HEK293 (cell line): ENCODE measurements at regions not wholly inside any gene's neighbourhood (a gene's known extent, or its start where the extent isn't known, plus 50 kb on each side); places are given as distances from the start of the nearest gene placed in this dataset.
"Not testable (repeated sequence)": the region's sequence is repeated elsewhere in the genome, so short reads cannot be mapped to it uniquely, and the experiment has no call there.

Experiments
- CTCF ChIA-PET: fragments of 350-600 bp; formaldehyde crosslinking; extraction: SDS; loops from one replicate; lab custom pipeline; 2021; ENCODE audit warnings: antibody characterized with exemption; lab: Yijun Ruan, JAX
- POLR2A ChIA-PET: fragments of 300-600 bp; formaldehyde crosslinking; extraction: SDS; loops from one replicate; lab custom pipeline; 2020; ENCODE audit warnings: antibody characterized with exemption, inconsistent platforms; lab: Yijun Ruan, JAX
- H3K27ac ChIP-seq: fragments of 200-500 bp; sonication (Bioruptor generic); 2 replicates; pipeline ENCODE4 v1.5.1; 2014; ENCODE audit warnings: low read depth, low read length, control low read depth, inconsistent platforms; ENCODE audit errors: extremely low read depth
- H3K36me3 ChIP-seq, 2 experiments: fragments of 200-500 bp in 1 of 2; sonication (Bioruptor generic) in 1 of 2; 1 replicate in 1 of 2; 2 replicates in 1 of 2; pipeline ENCODE4 v1.5.1; 2014 to 2017; ENCODE audit warnings: inconsistent platforms in 2 of 2, low read length in 2 of 2; ENCODE audit not compliant: control insufficient read depth in 2 of 2, insufficient read depth in 1 of 2
- H3K4me1 ChIP-seq: fragments of 200-500 bp; sonication (Bioruptor generic); 2 replicates; pipeline ENCODE4 v1.5.1; 2014; ENCODE audit warnings: mild to moderate bottlenecking, low read length, inconsistent platforms; ENCODE audit not compliant: control insufficient read depth, insufficient read depth
- H3K4me3 ChIP-seq: 2 replicates; pipeline ENCODE4 v1.5.1; 2011; ENCODE audit warnings: low read depth, mild to moderate bottlenecking, control low read depth, low read length, moderate library complexity
- H3K9me3 ChIP-seq: fragments of 200-500 bp; sonication (Bioruptor generic); 2 replicates; pipeline ENCODE4 v1.5.1; 2014; ENCODE audit warnings: low read depth, low read length, inconsistent platforms; ENCODE audit not compliant: control insufficient read depth, insufficient read depth
- HIC1 ChIP-seq: fragments of 450-650 bp; formaldehyde crosslinking; IDR thresholded peaks from 2 replicates; pipeline ENCODE4 v1.5.1; 2016; ENCODE audit warnings: missing biosample characterization, missing genetic modification characterization
- KLF9 ChIP-seq: fragments of 450-650 bp; formaldehyde crosslinking; IDR thresholded peaks from 2 replicates; pipeline ENCODE4 v1.5.1; 2016; ENCODE audit warnings: missing biosample characterization, missing genetic modification characterization, low read depth
- SCRT1 ChIP-seq: fragments of 450-650 bp; formaldehyde crosslinking; IDR thresholded peaks from 2 replicates; pipeline ENCODE4 v1.5.1; 2016; ENCODE audit warnings: missing biosample characterization, missing genetic modification characterization, borderline replicate concordance
- TRIM28 ChIP-seq: IDR thresholded peaks from 2 replicates; pipeline ENCODE4 v1.6.1; 2011; ENCODE audit warnings: low read length, control low read depth, borderline replicate concordance
- ZBTB48 ChIP-seq: fragments of 450-650 bp; formaldehyde crosslinking; IDR thresholded peaks from 2 replicates; pipeline ENCODE4 v1.5.1; 2016; ENCODE audit warnings: missing biosample characterization, missing genetic modification characterization
- ZNF2 ChIP-seq: fragments of 450-650 bp; formaldehyde crosslinking; IDR thresholded peaks from 2 replicates; pipeline ENCODE4 v1.5.1; 2016; ENCODE audit warnings: missing biosample characterization, missing genetic modification characterization
- ZNF211 ChIP-seq: fragments of 450-650 bp; formaldehyde crosslinking; IDR thresholded peaks from 2 replicates; pipeline ENCODE4 v1.5.1; 2016; ENCODE audit warnings: low read depth, missing biosample characterization, missing genetic modification characterization
- ZNF391 ChIP-seq: fragments of 450-650 bp; formaldehyde crosslinking; IDR thresholded peaks from 2 replicates; pipeline ENCODE4 v1.5.1; 2016; ENCODE audit warnings: low read depth, missing biosample characterization, missing genetic modification characterization, borderline replicate concordance
- ZNF404 ChIP-seq: fragments of 450-650 bp; formaldehyde crosslinking; IDR thresholded peaks from 2 replicates; pipeline ENCODE4 v1.5.1; 2017; ENCODE audit warnings: missing biosample characterization, missing genetic modification characterization
- ZNF621 ChIP-seq: fragments of 450-650 bp; formaldehyde crosslinking; IDR thresholded peaks from 2 replicates; pipeline ENCODE4 v1.5.1; 2017; ENCODE audit warnings: missing biosample characterization, missing genetic modification characterization
- ZNF830 ChIP-seq: fragments of 450-650 bp; IDR thresholded peaks from 2 replicates; pipeline ENCODE4 v1.5.0; 2018; ENCODE audit warnings: missing biosample characterization, missing genetic modification characterization, low read depth, mild to moderate bottlenecking, moderate library complexity
- TF ChIP-seq, protein P1 (sequence below): fragments of 450-650 bp; formaldehyde crosslinking; IDR thresholded peaks from 2 replicates; pipeline ENCODE4 v1.5.1; 2016; ENCODE audit warnings: missing biosample characterization, missing genetic modification characterization, borderline replicate concordance
- TF ChIP-seq, protein P2 (sequence below): fragments of 450-650 bp; formaldehyde crosslinking; optimal IDR thresholded peaks from 2 replicates; pipeline ENCODE3; 2016; ENCODE audit warnings: missing biosample characterization, mild to moderate bottlenecking, missing genetic modification characterization
- TF ChIP-seq, protein P3 (sequence below): fragments of 450-650 bp; formaldehyde crosslinking; IDR thresholded peaks from 2 replicates; pipeline ENCODE4 v1.5.1; 2016; ENCODE audit warnings: missing biosample characterization, missing genetic modification characterization

DNA sequence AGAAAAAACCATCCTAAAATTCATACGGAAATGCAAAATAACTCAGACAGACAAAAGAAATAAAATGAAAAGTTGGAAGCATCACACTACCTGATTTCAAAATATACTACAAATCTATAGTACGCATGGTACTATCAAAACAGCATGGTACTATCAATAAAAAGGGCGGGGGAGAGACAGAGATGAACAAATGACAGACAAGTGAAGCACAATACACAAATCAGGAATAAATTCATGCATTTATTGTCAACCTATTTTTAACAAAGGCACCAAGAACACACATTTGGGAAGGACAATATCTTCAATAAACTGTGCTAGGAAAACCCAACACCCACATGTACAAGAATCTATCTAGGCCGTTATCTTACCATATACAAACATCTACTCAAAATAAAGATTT is 207.4 kb upstream of the WSB1 start:
- ChIA-PET CTCF (interaction anchor here (0.6 kb wide), 1 partner anchor 233 kb away, joined by 3 read pairs; no protein-coding TSS in a partner anchor), POLR2A (no interaction called here)
- Histone ChIP-seq H3K4me1 (no peaks in the 10 kb centered on the region), H3K9me3 (no peaks in the 10 kb centered on the region), H3K27ac (no peak overlapping the region), H3K36me3 (no peaks in the 10 kb centered on the region), H3K4me3 (no peak overlapping the region)
- no peak for TF ChIP-seq ZNF211 (tag by site-specific recombination)

- no peak for TF ChIP-seq ZNF391 (tag by site-specific recombination)
- no peak for TF ChIP-seq TRIM28
- TF ChIP-seq ZNF2 = no peak
- no peak for TF ChIP-seq ZNF404 (tag by site-specific recombination)
- no peak for TF ChIP-seq ZNF830 (tag by site-specific recombination)
- no peak for TF ChIP-seq HIC1
- TF ChIP-seq SCRT1 = no peak
- no peak for TF ChIP-seq ZBTB48 (tag by site-specific recombination)
- POLR2A ChIA-PET = no interaction called here
- H3K36me3 ChIP-seq = no peaks in the 10 kb centered on the region
- no peak overlapping the region for H3K4me3 ChIP-seq
- H3K27ac ChIP-seq = no peak overlapping the region
- no peaks in the 10 kb centered on the region for H3K9me3 ChIP-seq
- no peaks in the 10 kb centered on the region for H3K4me1 ChIP-seq
- CTCF ChIA-PET = no interaction called here
Measured at GRCh38 chr17:27087935-27088766, 205.8 kb upstream of the WSB1 start.

- no peaks in the 10 kb centered on the region for H3K36me3 ChIP-seq
- H3K9me3 ChIP-seq = no peaks in the 10 kb centered on the region
- CTCF ChIA-PET = no interaction called here
- no peak overlapping the region for H3K27ac ChIP-seq
- POLR2A ChIA-PET = no interaction called here
- no peak overlapping the region for H3K4me3 ChIP-seq
- H3K4me1 ChIP-seq = no peaks in the 10 kb centered on the region
- TF ChIP-seq, protein P1, sequence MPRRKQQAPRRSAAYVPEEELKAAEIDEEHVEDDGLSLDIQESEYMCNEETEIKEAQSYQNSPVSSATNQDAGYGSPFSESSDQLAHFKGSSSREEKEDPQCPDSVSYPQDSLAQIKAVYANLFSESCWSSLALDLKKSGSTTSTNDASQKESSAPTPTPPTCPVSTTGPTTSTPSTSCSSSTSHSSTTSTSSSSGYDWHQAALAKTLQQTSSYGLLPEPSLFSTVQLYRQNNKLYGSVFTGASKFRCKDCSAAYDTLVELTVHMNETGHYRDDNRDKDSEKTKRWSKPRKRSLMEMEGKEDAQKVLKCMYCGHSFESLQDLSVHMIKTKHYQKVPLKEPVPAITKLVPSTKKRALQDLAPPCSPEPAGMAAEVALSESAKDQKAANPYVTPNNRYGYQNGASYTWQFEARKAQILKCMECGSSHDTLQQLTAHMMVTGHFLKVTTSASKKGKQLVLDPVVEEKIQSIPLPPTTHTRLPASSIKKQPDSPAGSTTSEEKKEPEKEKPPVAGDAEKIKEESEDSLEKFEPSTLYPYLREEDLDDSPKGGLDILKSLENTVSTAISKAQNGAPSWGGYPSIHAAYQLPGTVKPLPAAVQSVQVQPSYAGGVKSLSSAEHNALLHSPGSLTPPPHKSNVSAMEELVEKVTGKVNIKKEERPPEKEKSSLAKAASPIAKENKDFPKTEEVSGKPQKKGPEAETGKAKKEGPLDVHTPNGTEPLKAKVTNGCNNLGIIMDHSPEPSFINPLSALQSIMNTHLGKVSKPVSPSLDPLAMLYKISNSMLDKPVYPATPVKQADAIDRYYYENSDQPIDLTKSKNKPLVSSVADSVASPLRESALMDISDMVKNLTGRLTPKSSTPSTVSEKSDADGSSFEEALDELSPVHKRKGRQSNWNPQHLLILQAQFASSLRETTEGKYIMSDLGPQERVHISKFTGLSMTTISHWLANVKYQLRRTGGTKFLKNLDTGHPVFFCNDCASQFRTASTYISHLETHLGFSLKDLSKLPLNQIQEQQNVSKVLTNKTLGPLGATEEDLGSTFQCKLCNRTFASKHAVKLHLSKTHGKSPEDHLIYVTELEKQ (tag by site-specific recombination) = no peak
- TF ChIP-seq ZNF621 (tag by site-specific recombination) (no peak), KLF9 (tag by site-specific recombination) (no peak)
- TF ChIP-seq, protein P2, sequence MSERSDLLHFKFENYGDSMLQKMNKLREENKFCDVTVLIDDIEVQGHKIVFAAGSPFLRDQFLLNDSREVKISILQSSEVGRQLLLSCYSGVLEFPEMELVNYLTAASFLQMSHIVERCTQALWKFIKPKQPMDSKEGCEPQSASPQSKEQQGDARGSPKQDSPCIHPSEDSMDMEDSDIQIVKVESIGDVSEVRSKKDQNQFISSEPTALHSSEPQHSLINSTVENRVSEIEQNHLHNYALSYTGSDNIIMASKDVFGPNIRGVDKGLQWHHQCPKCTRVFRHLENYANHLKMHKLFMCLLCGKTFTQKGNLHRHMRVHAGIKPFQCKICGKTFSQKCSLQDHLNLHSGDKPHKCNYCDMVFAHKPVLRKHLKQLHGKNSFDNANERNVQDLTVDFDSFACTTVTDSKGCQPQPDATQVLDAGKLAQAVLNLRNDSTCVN (tag by site-specific recombination) = no peak
- TF ChIP-seq, protein P3, sequence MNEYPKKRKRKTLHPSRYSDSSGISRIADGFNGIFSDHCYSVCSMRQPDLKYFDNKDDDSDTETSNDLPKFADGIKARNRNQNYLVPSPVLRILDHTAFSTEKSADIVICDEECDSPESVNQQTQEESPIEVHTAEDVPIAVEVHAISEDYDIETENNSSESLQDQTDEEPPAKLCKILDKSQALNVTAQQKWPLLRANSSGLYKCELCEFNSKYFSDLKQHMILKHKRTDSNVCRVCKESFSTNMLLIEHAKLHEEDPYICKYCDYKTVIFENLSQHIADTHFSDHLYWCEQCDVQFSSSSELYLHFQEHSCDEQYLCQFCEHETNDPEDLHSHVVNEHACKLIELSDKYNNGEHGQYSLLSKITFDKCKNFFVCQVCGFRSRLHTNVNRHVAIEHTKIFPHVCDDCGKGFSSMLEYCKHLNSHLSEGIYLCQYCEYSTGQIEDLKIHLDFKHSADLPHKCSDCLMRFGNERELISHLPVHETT (tag by site-specific recombination) = no peak
Measured at GRCh38 chr17:27088767-27089078, 205.2 kb upstream of the WSB1 start.

DNA sequence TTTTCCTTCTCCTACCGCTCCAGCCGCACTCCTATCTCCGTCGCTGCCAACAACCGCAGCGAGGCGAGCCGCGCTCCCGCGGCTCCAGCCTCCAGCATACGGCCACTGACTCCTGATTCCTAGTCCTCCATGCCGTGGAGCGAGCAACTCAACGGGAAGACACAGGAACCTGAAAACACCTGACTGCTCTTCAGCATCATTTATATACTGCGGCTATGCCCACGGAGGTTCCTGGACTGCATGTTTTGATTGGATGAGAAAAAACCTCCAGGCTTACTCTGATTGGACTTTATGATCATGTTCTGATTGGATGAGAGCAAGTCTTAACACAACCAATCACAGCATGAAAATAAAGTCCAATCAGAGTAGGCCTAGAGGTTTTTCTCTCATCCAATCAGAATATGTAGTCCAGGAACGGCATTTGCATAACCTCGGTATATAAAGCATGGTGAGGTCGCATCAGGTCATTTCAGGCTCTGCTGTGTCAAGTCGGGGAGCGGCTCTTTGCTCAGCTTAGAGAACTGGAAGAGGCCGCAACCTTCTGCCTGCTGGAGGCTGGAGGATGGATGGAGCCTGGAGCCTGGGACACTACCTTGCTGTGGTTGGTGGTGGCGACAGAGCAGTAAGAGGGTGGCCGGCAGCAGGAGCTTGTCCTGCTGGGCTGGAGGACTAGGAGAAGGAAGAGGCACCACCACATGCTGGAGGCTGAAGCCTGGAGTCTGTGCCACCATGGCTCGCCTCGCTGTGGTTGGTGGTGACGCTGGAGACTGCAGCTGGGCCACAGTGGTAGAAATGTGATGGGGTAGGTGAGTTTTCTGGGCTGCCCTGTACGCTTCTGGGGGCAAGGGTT is 204.6 kb upstream of the WSB1 start:
- H3K4me1 ChIP-seq, CTCF ChIA-PET, H3K9me3 ChIP-seq, H3K27ac ChIP-seq, H3K36me3 ChIP-seq, POLR2A ChIA-PET, H3K4me3 ChIP-seq: not testable (repeated sequence)
